ENCODE measurements at regions not wholly inside any gene's neighbourhood (a gene's known extent, or its start where the extent isn't known, plus 50 kb on each side); places are given as distances from the start of the nearest gene placed in this dataset.

DNA sequence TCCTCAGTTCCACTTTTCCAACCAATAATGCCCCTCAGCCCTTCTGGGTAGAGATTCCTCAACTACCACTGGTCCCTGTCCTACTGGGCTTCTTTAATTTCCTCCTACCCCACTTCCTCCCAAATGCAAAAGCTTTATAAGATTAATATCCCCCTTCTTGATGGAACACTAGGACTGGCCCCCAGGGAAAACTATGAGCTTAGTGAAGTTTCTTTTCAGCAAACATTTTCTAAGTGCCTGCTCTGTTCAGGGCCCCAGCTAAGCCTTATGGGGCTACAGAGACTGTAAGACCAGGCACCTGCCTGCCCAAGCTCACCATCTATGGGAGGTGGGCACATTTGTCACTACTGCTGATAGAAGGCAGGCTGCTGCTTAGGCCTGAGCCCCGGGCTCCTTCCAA is 79.4 kb downstream of the RPLP1 start:
- H3K27ac ChIP-seq (ENCODE audit: insufficient read depth, low read length): no peak overlapping the region
- H4K91ac ChIP-seq (ENCODE audit: insufficient read depth, low read depth, low read length): no peak overlapping the region; the same call in 1 of the 2 replicates
- H3K23ac ChIP-seq (ENCODE audit: low read depth, low read length): no peak overlapping the region
- TF ChIP-seq SMC3 (IDR thresholded peaks at IDR 0.05; ENCODE audit: low read depth, low read length) (no peak), BHLHE40 (IDR thresholded peaks at IDR 0.05; ENCODE audit: low read depth, low read length) (no peak), CEBPB (IDR thresholded peaks at IDR 0.05; ENCODE audit: low read depth, low read length) (no peak), MAFK (IDR thresholded peaks at IDR 0.05; ENCODE audit: low read depth, low read length) (no peak)
- DNase-seq (no peak), ATAC-seq (ENCODE audit: low read depth) (no peak)
- no peaks in the 10 kb centered on the region for H3K9me1 ChIP-seq (ENCODE audit: insufficient read depth, low read length)
- ChIA-PET POLR2A (ENCODE audit: unreplicated experiment) (interaction anchor here (0.5 kb wide), 1 partner anchor 39 kb away, joined by 4 read pairs; no protein-coding TSS in a partner anchor), CTCF (interaction anchor here (0.7 to 0.8 kb wide), 2 partner anchors 134 to 831 kb away, joined by 3 read pairs; no protein-coding TSS in a partner anchor)
- intact Hi-C loops (cut with micrococcal nuclease): no loop called here
- no peak overlapping the region for H2BK15ac ChIP-seq (ENCODE audit: low read depth, low read length)
- H3K4me2 ChIP-seq (ENCODE audit: low read depth, low read length): 0 out of 2 replicates have a peak overlapping the region, but pooled peaks have one; percentile 3
- dilution Hi-C loops (cut with HindIII; ENCODE audit: low sequenced_read_pairs, unreplicated experiment): no loop called here
- no peak overlapping the region for H3K56ac ChIP-seq (ENCODE audit: extremely low read depth, insufficient read depth, low read length)
- no peak overlapping the region for H3K4ac ChIP-seq (ENCODE audit: low read depth, low read length)
- H4K20me1 ChIP-seq (ENCODE audit: insufficient read depth, low read length): no peaks in the 10 kb centered on the region
- no peak overlapping the region for H4K8ac ChIP-seq (ENCODE audit: low read depth in 2 of 2, low read length in 2 of 2)
- no peak overlapping the region for H2BK120ac ChIP-seq (ENCODE audit: low read depth, low read length)
- H3K9me3 ChIP-seq (ENCODE audit: control insufficient read depth, insufficient read depth, low read length): no peaks in the 10 kb centered on the region
- in situ Hi-C loops (cut with MboI; ENCODE audit: low sequenced_read_pairs): no loop called here
- no peak overlapping the region for H2AK5ac ChIP-seq (ENCODE audit: low read depth, low read length)
- H3K9ac ChIP-seq (ENCODE audit: low read depth, low read length): no peak overlapping the region
- H3K79me1 ChIP-seq (ENCODE audit: low read depth in 1 of 2, low read length in 2 of 2): no peaks in the 10 kb centered on the region
- H2AFZ ChIP-seq (replicated peaks; ENCODE audit: low read length, poor library complexity): no peak overlapping the region
- no peak overlapping the region for H3K18ac ChIP-seq (ENCODE audit: low read depth, low read length)
- H3K36me3 ChIP-seq (ENCODE audit: control insufficient read depth, insufficient read depth, low read length): no peaks in the 10 kb centered on the region
- H2BK5ac ChIP-seq (ENCODE audit: low read depth, low read length, poor library complexity, severe bottlenecking): no peak overlapping the region
- no peak overlapping the region for H3K14ac ChIP-seq (replicated peaks; ENCODE audit: low read depth, low read length)
- no TSS peak for BruUV-seq (replicated peaks)
- H3K4me1 ChIP-seq (ENCODE audit: control insufficient read depth, insufficient read depth, low read length): peaks cover 9% of the 10 kb centered on the region
- H2BK20ac ChIP-seq (ENCODE audit: low read depth, low read length): no peak overlapping the region
- H4K5ac ChIP-seq (ENCODE audit: low read depth, low read length): no peak overlapping the region
- H3K27me3 ChIP-seq (ENCODE audit: control insufficient read depth, insufficient read depth, low read length): peaks cover 34% of the 10 kb centered on the region
- H2AK9ac ChIP-seq (replicated peaks; ENCODE audit: low read depth, low read length, poor library complexity): no peak overlapping the region
- no peak overlapping the region for H3K4me3 ChIP-seq (ENCODE audit: insufficient read depth, low read depth, low read length)
- WGBS, 2 experiments (ENCODE audit: extremely low coverage in 2 of 2, insufficient read length in 1 of 2): no CpG with 5 or more reads among the region's 1 CpG
